CD4-positive, alpha-beta T cell (primary cell): ENCODE measurements at regions not wholly inside any gene's neighbourhood (a gene's known extent, or its start where the extent isn't known, plus 50 kb on each side); places are given as distances from the start of the nearest gene placed in this dataset.

Experiments used
- ATAC-seq: fragments of 200-7000 bp; cut with Tn5 transposase; one replicate; pipeline ENCODE4 v1.10.0; 2022; ENCODE audit warnings: mild to moderate bottlenecking; ENCODE audit not compliant: poor library complexity
- CTCF ChIA-PET: fragments of 350-600 bp; sonication (Branson Sonifier 250); formaldehyde crosslinking; loops from one replicate; lab custom pipeline; 2021; ENCODE audit warnings: antibody characterized with exemption, inconsistent platforms; lab: Charles Lee
- POLR2A ChIA-PET: fragments of 350-600 bp; sonication (Branson Sonifier 250); formaldehyde crosslinking; loops from one replicate; lab custom pipeline; 2021; ENCODE audit warnings: antibody characterized with exemption, inconsistent platforms; lab: Charles Lee
- DNase-seq, 14 experiments: peaks; one replicate each; pipeline ENCODE4 v3.0.0-alpha.2; 2013 to 2020; ENCODE audit warnings: mixed read lengths in 2 of 14
- H3K27ac ChIP-seq, 2 donors: one replicate each; pipeline versions ENCODE4 v1.5.1 to v1.7.0; 2013; ENCODE audit warnings: low read length in 2 of 2, low read depth in 1 of 2, mild to moderate bottlenecking in 1 of 2
- H3K27me3 ChIP-seq, 2 experiments: 1 replicate in 1 of 2; 2 replicates in 1 of 2; pipeline versions ENCODE4 v1.6.1 to v1.7.0; 2013; ENCODE audit warnings: low read length in 2 of 2, control low read depth in 1 of 2, mild to moderate bottlenecking in 1 of 2, moderate library complexity in 1 of 2; ENCODE audit not compliant: insufficient read depth in 2 of 2, control insufficient read depth in 1 of 2
- H3K36me3 ChIP-seq: one replicate; pipeline ENCODE4 v1.6.1; 2013; ENCODE audit warnings: low read length, control low read depth; ENCODE audit not compliant: insufficient read depth
- H3K4me1 ChIP-seq: one replicate; pipeline ENCODE4 v1.6.1; 2013; ENCODE audit warnings: low read length, control low read depth; ENCODE audit not compliant: insufficient read depth
- H3K4me3 ChIP-seq: one replicate; pipeline ENCODE4 v1.5.1; 2013; ENCODE audit warnings: mild to moderate bottlenecking, low read length, moderate library complexity
- H3K9me3 ChIP-seq, 2 experiments: 1 replicate in 1 of 2; 2 replicates in 1 of 2; pipeline versions ENCODE4 v1.6.1 to v1.7.0; 2013; ENCODE audit warnings: low read length in 2 of 2, mild to moderate bottlenecking in 2 of 2, control low read depth in 1 of 2, moderate library complexity in 1 of 2; ENCODE audit not compliant: control insufficient read depth in 1 of 2, insufficient read depth in 1 of 2
- H3K27ac Mint-ChIP-seq: one replicate; pipeline ENCODE4 v1.8.0; 2020; ENCODE audit warnings: mixed read lengths
- H3K27me3 Mint-ChIP-seq: one replicate; pipeline ENCODE4 v1.8.0; 2021; ENCODE audit warnings: mixed read lengths
- H3K36me3 Mint-ChIP-seq: one replicate; pipeline ENCODE4 v1.8.0; 2021; ENCODE audit warnings: low read depth, mixed read lengths
- H3K4me1 Mint-ChIP-seq: one replicate; pipeline ENCODE4 v1.8.0; 2021; ENCODE audit warnings: low read depth, mixed read lengths
- H3K4me3 Mint-ChIP-seq: one replicate; pipeline ENCODE4 v1.8.0; 2020; ENCODE audit warnings: mild to moderate bottlenecking, mixed read lengths
- H3K9me3 Mint-ChIP-seq: one replicate; pipeline ENCODE4 v1.8.0; 2020; ENCODE audit warnings: mixed read lengths
- CTCF ChIP-seq: fragments of 200-600 bp; IDR thresholded peaks from one replicate; pipeline ENCODE4 v1.8.0; 2022; ENCODE audit warnings: antibody characterized with exemption, mild to moderate bottlenecking
- intact Hi-C, 2 experiments: fragments of 100-400 bp; cut with DNase I in 1 of 2; cut with micrococcal nuclease in 1 of 2; formaldehyde crosslinking; loops; one replicate each; pipeline versions ENCODE4 v1.15.1 to v1.9.0; 2023 to 2025; cut with DNase I, micrococcal nuclease

- Mint-ChIP-seq H3K9me3 (peaks cover 4% of the 10 kb centered on the region), H3K27ac (no peak overlapping the region), H3K4me1 (no peaks in the 10 kb centered on the region), H3K27me3 (no peaks in the 10 kb centered on the region), H3K4me3 (no peak overlapping the region), H3K36me3 (no peaks in the 10 kb centered on the region)
- TF ChIP-seq CTCF = no peak
- ChIA-PET CTCF (no interaction called here), POLR2A (no interaction called here)
- intact Hi-C loops = no loop called here
- Histone ChIP-seq H3K27me3 (no peaks in the 10 kb centered on the region), H3K4me1 (no peaks in the 10 kb centered on the region), H3K27ac (no peak overlapping the region), H3K36me3 (no peaks in the 10 kb centered on the region), H3K4me3 (no peak overlapping the region), H3K9me3 (peaks cover 0 to 4% of the 10 kb centered on the region in 2 experiments)
- no peak for DNase-seq
- ATAC-seq = no peak
Observed at GRCh38 chr5:136714286-136714685, 348.9 kb upstream of the TRPC7 start.

- DNase-seq (no peak), ATAC-seq (no peak)
- no peaks in the 10 kb centered on the region for H3K36me3 Mint-ChIP-seq
- Histone ChIP-seq H3K4me3 (no peak overlapping the region), H3K36me3 (no peaks in the 10 kb centered on the region), H3K27me3 (no peaks in the 10 kb centered on the region), H3K4me1 (no peaks in the 10 kb centered on the region), H3K27ac (no peak overlapping the region), H3K9me3 (peaks cover 0 to 4% of the 10 kb centered on the region in 2 experiments)
- no peak overlapping the region for H3K27ac Mint-ChIP-seq
- intact Hi-C loops = no loop called here
- H3K9me3 Mint-ChIP-seq = peaks cover 4% of the 10 kb centered on the region
- ChIA-PET CTCF (no interaction called here), POLR2A (no interaction called here)
- no peaks in the 10 kb centered on the region for H3K4me1 Mint-ChIP-seq
- H3K27me3 Mint-ChIP-seq = no peaks in the 10 kb centered on the region
- TF ChIP-seq CTCF = no peak
- H3K4me3 Mint-ChIP-seq = no peak overlapping the region
Observed at GRCh38 chr5:136712628-136713027, 347.3 kb upstream of the TRPC7 start.

DNA sequence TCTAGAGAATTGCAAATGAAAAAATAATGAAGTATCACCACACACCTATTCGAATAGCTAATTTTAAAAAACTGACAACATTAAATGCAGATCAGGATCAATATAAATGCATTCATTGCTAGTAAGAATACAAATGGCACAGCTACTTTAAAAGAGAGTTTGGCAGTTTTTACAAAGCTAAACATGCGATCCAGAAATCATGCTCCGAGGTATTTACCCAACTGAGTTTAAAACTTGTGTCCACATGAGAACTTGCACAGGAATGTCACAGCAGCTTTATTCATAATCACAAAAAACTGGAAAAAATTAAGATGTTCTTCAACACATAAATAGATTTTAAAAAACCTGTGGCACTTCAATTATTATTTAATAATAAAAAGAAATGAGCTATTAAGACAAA lies 345.5 kb upstream of the TRPC7 start:
- Histone ChIP-seq H3K4me1 (no peaks in the 10 kb centered on the region), H3K27ac (no peak overlapping the region), H3K27me3 (no peaks in the 10 kb centered on the region), H3K4me3 (no peak overlapping the region), H3K9me3 (peaks cover 0 to 4% of the 10 kb centered on the region in 2 experiments), H3K36me3 (no peaks in the 10 kb centered on the region)
- Mint-ChIP-seq H3K27me3 (no peaks in the 10 kb centered on the region), H3K27ac (no peak overlapping the region), H3K36me3 (no peaks in the 10 kb centered on the region), H3K9me3 (peaks cover 4% of the 10 kb centered on the region), H3K4me1 (no peaks in the 10 kb centered on the region), H3K4me3 (no peak overlapping the region)
- no peak for DNase-seq
- ChIA-PET POLR2A (no interaction called here), CTCF (no interaction called here)
- TF ChIP-seq CTCF = no peak
- intact Hi-C loops = no loop called here
- ATAC-seq = no peak
